HG03175 (cell line): ENCODE measurements at regions not wholly inside any gene's neighbourhood (a gene's known extent, or its start where the extent isn't known, plus 50 kb on each side); places are given as distances from the start of the nearest gene placed in this dataset.
"Not testable (repeated sequence)": the region's sequence is repeated elsewhere in the genome, so short reads cannot be mapped to it uniquely, and the experiment has no call there.

Experiments used
- ATAC-seq: cut with Tn5 transposase; IDR thresholded peaks from one replicate; pipeline ENCODE4 v1.9.1; 2021; ENCODE audit warnings: mild to moderate bottlenecking, moderate library complexity; ENCODE audit not compliant: unreplicated experiment

DNA sequence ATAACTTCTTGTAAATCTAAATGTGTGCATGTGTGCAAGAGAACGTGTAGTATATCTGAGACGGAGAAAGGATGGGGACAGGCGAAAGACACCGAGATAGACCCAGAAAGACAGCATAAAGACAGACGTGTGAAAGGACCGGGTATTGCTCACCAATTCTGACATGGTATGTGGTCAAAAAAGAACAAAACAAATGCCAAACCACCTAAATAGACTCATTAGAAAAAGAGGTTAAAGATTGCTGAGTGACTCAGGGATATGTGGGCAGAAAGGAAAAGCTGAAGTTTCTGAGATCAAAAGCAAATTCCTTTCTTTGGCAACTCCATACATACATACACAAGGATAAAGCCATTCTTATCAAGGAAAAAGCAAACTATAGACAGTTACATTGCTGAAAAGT is 179.7 kb upstream of the TSC22D1 start:
- no peak for ATAC-seq

- ATAC-seq: no peak
Observed at GRCh38 chr13:44752164-44752563, 176.0 kb upstream of the TSC22D1 start.

DNA sequence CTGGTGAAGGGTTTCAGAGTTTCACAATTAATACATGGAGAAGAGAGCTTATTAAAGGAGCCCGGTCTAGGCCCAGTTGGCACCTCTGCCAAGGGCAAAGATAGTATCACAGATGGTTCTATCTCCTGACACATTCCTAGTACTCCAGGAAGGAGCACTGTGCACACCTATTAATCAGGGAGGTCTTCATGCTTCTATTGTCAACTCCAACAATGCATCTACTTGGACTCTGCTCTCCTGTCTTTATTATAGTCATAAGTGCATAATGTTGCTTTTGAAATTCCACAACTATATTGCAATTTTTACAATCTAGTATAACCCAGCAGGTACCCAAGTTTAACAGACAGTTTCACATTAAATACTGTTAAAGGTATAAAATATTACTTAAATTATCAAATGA is 174.5 kb upstream of the TSC22D1 start:
- no peak for ATAC-seq

GRCh38 chr13:44749906-44750305 is 173.8 kb upstream of the TSC22D1 start:
- ATAC-seq: no peak

DNA sequence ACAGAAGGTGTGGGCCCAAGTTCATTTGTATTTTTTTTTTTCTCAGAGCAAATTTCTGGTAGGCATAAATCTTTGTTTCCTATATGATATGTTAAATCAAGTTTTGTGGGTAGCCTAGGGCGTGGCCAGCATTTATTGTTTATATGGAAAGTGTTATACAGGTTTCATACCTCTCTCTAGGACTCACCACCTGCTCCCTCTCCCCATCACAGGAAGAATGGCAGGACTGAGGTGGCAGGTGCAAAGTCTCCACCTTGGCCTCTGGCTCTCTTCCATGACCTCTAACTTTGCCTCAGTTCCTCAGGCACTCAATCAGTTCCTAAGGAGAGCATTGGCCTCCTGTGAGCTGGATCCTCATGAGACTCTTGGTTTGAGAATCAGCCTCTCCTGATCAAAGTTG is 172.3 kb upstream of the TSC22D1 start:
- no peak for ATAC-seq

GRCh38 chr13:44747179-44747578 is 171.0 kb upstream of the TSC22D1 start:
- no peak for ATAC-seq

DNA sequence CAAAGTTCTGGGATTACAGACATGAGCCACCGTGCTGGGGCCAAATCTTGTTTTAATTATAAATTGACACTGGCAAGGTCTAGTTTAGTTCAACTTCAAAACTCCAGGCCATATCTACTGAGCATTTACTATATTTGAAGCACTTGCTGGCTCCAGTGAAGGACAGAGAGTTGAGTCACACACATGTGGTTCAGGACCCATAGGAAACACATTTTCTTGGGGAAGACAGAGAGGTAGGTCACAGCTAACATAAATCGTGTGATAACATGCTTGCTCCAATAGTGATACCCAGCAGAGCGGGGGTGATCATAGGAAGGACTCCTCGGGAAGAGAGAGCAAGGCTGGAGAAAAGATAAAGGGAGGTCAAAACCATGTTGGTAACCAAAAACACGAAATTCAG is 170.6 kb upstream of the TSC22D1 start:
- no peak for ATAC-seq

DNA sequence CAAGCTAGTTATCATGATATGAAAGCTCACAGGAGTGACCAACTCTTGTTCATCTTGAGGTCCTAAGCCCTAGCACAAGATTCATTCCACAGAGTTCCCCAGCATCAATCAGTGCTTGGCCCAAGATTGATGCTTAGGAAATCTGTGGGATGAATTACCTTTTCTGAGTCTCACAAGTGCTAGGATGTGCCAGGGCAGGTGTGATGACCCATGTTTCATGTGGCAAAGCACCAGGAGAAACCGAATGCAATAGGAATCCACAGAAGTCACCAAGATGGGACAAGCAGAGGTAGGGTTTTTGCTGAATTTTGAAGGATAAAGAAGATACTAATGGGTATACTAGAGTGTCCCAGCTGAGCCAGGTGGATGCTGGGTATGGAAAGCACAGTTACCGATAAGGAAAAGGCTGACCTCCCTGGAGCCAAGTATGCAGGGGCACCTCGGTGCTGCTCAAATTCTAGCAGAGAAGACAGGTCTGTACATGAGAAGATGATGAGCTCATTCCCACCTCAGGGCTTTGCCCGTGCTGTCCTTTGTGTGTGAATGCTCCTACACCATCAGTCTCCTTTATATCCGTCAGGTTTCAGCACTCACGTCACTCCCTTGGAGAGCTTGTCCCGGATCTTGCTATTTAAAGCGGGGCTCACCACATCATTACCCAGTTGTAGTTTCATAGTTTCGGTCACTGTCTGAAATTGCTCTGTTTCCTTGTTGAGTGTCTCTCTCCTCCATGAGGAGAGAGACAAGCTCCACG is 168.9 kb upstream of the TSC22D1 start:
- no peak for ATAC-seq

- no peak for ATAC-seq
Observed at GRCh38 chr13:44739539-44739938, 163.4 kb upstream of the TSC22D1 start.

DNA sequence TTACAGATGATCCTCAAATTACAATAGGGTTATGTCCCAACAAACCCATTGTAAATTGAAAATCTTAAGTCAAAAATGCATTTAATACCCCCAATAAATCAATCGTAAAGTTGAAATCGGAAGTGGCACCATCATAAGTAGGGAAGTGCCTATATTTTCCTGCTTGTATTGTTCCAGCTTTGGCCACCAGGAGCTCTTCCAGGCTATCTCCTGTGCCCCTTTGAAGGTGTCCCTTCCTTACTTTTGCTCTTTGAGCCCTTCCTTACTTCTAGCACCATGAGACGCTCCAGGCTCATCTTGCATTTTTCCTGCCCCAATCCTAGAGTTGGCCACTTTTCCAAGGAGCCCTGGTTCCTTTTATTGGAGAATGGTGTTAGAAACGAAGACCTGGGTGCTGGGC is 163.0 kb upstream of the TSC22D1 start:
- ATAC-seq: no peak

- no peak for ATAC-seq
Observed at GRCh38 chr13:44738463-44738862, 162.3 kb upstream of the TSC22D1 start.

- ATAC-seq: no peak
Observed at GRCh38 chr13:44735806-44736205, 159.7 kb upstream of the TSC22D1 start.

DNA sequence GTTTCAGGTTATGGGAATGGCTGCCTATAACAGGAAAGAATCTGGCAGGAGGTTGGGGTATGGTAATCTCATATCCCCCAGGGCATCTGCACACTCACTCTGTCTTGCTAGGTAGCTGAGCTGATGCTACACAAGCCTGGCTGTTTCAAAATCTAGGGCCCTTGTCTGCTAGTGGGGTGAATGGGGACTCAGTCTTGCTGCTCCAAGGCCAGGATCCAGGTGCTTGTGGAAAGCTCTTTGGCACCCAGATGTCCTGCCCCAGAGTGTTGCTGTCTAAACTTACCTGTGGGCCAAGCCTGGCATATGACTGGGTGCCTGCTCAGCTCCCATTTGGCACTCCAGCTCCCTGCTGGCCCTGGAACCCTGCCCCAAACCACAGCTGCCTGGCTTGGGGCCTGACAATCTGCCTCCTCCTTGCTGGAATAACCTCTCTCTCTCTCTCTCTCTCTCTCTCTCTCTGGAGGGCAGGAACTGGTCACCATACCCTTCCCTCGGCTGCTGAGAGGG is 158.1 kb upstream of the TSC22D1 start:
- no peak for ATAC-seq

DNA sequence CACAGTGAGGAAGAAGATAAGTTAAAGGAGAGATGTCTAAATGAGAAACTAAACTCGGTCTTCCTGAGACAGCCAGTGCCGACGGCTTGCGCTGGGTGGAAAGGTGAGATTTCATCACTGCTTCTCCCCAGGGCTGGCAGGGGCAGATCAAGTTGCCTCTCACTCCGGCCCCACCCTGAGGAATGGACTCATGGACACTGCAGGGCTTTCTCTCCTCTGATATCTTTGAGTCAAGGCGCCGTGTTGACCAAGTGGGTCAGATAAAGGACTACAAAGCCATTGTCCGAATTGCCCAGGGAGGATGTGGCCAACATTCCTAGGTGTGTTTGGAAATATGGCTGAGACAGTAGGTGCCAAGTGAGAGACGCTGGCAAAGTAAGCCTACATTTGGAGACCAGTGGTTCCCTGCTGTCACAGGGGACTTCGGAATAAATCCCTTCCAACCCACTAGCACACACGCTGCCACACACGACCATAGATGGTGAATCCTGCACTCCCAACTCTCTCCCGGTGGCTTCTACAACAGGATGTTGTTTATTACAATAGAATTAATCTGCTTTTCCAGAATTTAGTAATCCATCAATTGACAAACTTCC is 156.5 kb upstream of the TSC22D1 start:
- no peak for ATAC-seq

- no peak for ATAC-seq
Observed at GRCh38 chr13:44730851-44731250, 154.7 kb upstream of the TSC22D1 start.

DNA sequence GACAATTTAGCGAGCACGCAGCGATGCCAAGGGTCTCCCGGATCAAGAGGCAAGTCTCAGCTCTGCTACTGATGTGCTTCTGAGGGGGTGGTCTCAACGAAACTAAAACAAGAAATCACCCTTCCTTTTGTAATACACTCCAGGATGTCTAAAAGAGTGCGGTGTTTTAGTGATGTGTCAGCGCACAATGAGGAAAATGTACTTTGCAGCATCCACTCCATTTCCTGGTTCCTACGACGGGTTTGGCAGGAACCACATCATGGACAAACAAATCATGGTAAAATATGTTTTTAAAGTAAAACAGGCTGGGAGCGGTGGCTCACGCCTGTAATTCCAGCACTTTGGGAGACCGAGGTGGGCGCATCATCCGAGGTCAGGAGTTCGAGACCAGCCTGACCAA is 154.0 kb upstream of the TSC22D1 start:
- ATAC-seq: no peak

GRCh38 chr13:44727591-44727990 is 151.5 kb upstream of the TSC22D1 start:
- ATAC-seq: not testable (repeated sequence)

DNA sequence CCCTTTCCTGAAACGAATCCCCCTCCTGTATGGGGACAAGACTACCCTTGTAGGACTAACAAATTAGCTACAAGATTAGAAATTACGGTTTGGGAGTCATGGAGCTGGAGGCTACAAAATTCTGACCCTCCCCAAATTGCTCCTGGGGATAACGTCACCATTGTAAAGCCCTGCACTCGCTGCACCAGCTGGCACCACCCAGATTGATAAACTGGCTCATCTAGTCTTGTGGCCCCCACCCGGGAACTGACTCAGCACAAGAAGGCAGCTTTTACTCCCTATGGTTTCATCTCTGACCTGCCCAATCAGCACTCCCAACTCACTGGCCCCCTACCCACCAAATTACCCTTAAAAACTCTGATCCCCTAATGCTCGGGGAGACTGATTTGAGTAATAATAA is 150.6 kb upstream of the TSC22D1 start:
- no peak for ATAC-seq

DNA sequence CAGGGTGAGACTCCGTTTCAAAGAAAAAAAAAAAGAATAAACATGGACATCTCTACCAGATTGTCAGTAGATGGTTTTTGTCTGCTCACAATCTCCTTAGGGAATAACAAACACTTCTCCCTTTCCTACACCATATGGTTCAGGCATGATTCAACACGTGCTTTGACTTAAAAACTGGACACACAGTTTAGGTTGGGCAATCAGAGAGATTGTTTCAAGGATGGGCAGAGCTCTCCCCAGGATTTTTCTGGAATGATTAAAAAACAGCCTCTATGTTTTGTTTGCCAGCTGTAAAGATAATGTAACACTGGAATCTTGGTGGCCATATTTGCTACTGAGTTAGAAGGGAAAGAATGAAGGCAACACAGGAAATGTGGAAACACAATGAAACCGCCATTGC is 150.1 kb upstream of the TSC22D1 start:
- ATAC-seq: no peak

- ATAC-seq: no peak
Observed at GRCh38 chr13:44719857-44720671, 143.9 kb upstream of the TSC22D1 start.

- ATAC-seq: no peak
Observed at GRCh38 chr13:44718467-44718866, 142.3 kb upstream of the TSC22D1 start.
